H1 (cell line): ENCODE measurements at regions not wholly inside any gene's neighbourhood (a gene's known extent, or its start where the extent isn't known, plus 50 kb on each side); places are given as distances from the start of the nearest gene placed in this dataset.

Source experiments
- CTCF ChIA-PET: fragments of 300-600 bp; sonication (Branson Sonifier 250); formaldehyde crosslinking; loops from one replicate; lab custom pipeline; 2021; ENCODE audit not compliant: partially characterized antibody; lab: Charles Lee
- POLR2A ChIA-PET: fragments of 300-600 bp; sonication (Branson Sonifier 250); formaldehyde crosslinking; loops from one replicate; lab custom pipeline; 2021; ENCODE audit warnings: inconsistent platforms; ENCODE audit not compliant: partially characterized antibody; lab: Charles Lee
- DNase-seq, 2 experiments: peaks; one replicate each; pipeline versions ENCODE4 v3.0.0 to v3.0.0-alpha.2; 2010 to 2022; ENCODE audit warnings: low spot score in 2 of 2, low read depth in 1 of 2, mixed read lengths in 1 of 2
- FAIRE-seq: peaks from 2 replicates; lab custom pipeline; 2011; peaks lifted over from hg19 to GRCh38; lab: Jason Lieb, UNC
- H2AFZ ChIP-seq: 2 replicates; pipeline ENCODE4 v1.8.1; 2012; ENCODE audit warnings: low read length, inconsistent platforms
- H2AK5ac ChIP-seq: 2 replicates; pipeline ENCODE4 v1.6.1; 2013; ENCODE audit warnings: low read depth, low read length
- H2BK120ac ChIP-seq: replicated peaks from 2 replicates; pipeline ENCODE3; 2013; ENCODE audit warnings: low read depth, low read length, inconsistent platforms
- H2BK12ac ChIP-seq: 2 replicates; pipeline ENCODE4 v1.6.1; 2013; ENCODE audit warnings: low read depth, low read length
- H2BK15ac ChIP-seq: 2 replicates; pipeline ENCODE4 v1.6.1; 2013; ENCODE audit warnings: low read length
- H2BK20ac ChIP-seq: 2 replicates; pipeline ENCODE4 v1.6.1; 2013; ENCODE audit warnings: low read length
- H2BK5ac ChIP-seq: 2 replicates; pipeline ENCODE4 v1.6.1; 2013; ENCODE audit warnings: low read depth, low read length
- H3K14ac ChIP-seq: 2 replicates; pipeline ENCODE4 v1.6.1; 2013; ENCODE audit warnings: inconsistent platforms; ENCODE audit not compliant: insufficient read length
- H3K18ac ChIP-seq: 2 replicates; pipeline ENCODE4 v1.6.1; 2013; ENCODE audit warnings: low read length; ENCODE audit errors: extremely low read depth
- H3K23ac ChIP-seq: 2 replicates; pipeline ENCODE4 v1.6.1; 2013; ENCODE audit warnings: inconsistent platforms; ENCODE audit not compliant: insufficient read length
- H3K23me2 ChIP-seq: 2 replicates; pipeline ENCODE4 v1.6.1; 2013; ENCODE audit warnings: low read depth, low read length
- H3K27ac ChIP-seq: 2 replicates; pipeline ENCODE4 v1.6.1; 2011; ENCODE audit warnings: low read depth, low read length, inconsistent platforms
- H3K27me3 ChIP-seq, 4 experiments: replicated peaks in 1 of 4; 1 replicate in 1 of 4; 2 replicates in 3 of 4; pipeline versions ENCODE4 v1.6.1 to v1.8.1; 2011 to 2013; ENCODE audit warnings: low read length in 3 of 4, mild to moderate bottlenecking in 3 of 4, inconsistent platforms in 2 of 4, mixed read lengths in 2 of 4, moderate library complexity in 1 of 4; ENCODE audit not compliant: control insufficient read depth in 3 of 4, insufficient read depth in 3 of 4; ENCODE audit errors: extremely low read depth in 1 of 4
- H3K36me3 ChIP-seq, 4 experiments: 2 replicates each; pipeline versions ENCODE4 v1.6.1 to v1.8.1; 2011 to 2013; ENCODE audit warnings: mild to moderate bottlenecking in 4 of 4, low read length in 3 of 4, moderate library complexity in 2 of 4, control low read depth in 1 of 4, inconsistent platforms in 1 of 4; ENCODE audit not compliant: insufficient read depth in 4 of 4, control insufficient read depth in 2 of 4
- H3K4ac ChIP-seq: replicated peaks from 2 replicates; pipeline ENCODE3; 2013; ENCODE audit warnings: low read length, low read depth, mixed read lengths, inconsistent platforms; ENCODE audit not compliant: insufficient read length
- H3K4me1 ChIP-seq, 4 experiments: replicated peaks in 1 of 4; 1 replicate in 1 of 4; 2 replicates in 3 of 4; pipeline versions ENCODE4 v1.6.1 to v1.8.1; 2011 to 2013; ENCODE audit warnings: low read length in 3 of 4, inconsistent platforms in 2 of 4, mixed read lengths in 1 of 4; ENCODE audit not compliant: insufficient read depth in 4 of 4, control insufficient read depth in 3 of 4
- H3K4me2 ChIP-seq, 2 experiments: 2 replicates each; pipeline versions ENCODE4 v1.6.1 to v1.8.1; 2011 to 2013; ENCODE audit warnings: low read depth in 2 of 2, low read length in 2 of 2, control low read depth in 1 of 2, inconsistent platforms in 1 of 2, mild to moderate bottlenecking in 1 of 2; ENCODE audit not compliant: insufficient read depth in 1 of 2
- H3K4me3 ChIP-seq, 4 experiments: fragments of 200-600, 300-600 bp in 1 of 4; sonication (generic), shearing (Covaris generic), sonication (Bioruptor Twin) in 1 of 4; 2 replicates each; pipeline versions ENCODE4 v1.5.1 to v1.8.1; 2011 to 2016; ENCODE audit warnings: low read length in 4 of 4, low read depth in 3 of 4, control low read depth in 2 of 4, inconsistent platforms in 2 of 4, mild to moderate bottlenecking in 2 of 4, mixed read lengths in 1 of 4, moderate library complexity in 1 of 4; ENCODE audit not compliant: insufficient read depth in 2 of 4; ENCODE audit errors: extremely low read depth in 1 of 4
- H3K56ac ChIP-seq: replicated peaks from 2 replicates; pipeline ENCODE3; 2013; ENCODE audit warnings: low read depth, mild to moderate bottlenecking, mixed read lengths, low read length, inconsistent platforms; ENCODE audit not compliant: insufficient read length
- H3K79me1 ChIP-seq: 2 replicates; pipeline ENCODE4 v1.6.1; 2013; ENCODE audit warnings: low read depth, low read length, control low read depth
- H3K79me2 ChIP-seq, 2 experiments: 2 replicates each; pipeline versions ENCODE4 v1.6.1 to v1.8.1; 2012 to 2013; ENCODE audit warnings: low read length in 2 of 2, mild to moderate bottlenecking in 2 of 2, inconsistent platforms in 1 of 2; ENCODE audit not compliant: insufficient read depth in 2 of 2, control insufficient read depth in 1 of 2
- H3K9ac ChIP-seq, 4 experiments: replicated peaks in 1 of 4; 1 replicate in 1 of 4; 2 replicates in 3 of 4; pipeline versions ENCODE4 v1.6.1 to v1.8.1; 2011 to 2013; ENCODE audit warnings: low read depth in 3 of 4, low read length in 3 of 4, control low read depth in 2 of 4, mild to moderate bottlenecking in 2 of 4, moderate library complexity in 2 of 4, inconsistent platforms in 1 of 4; ENCODE audit errors: extremely low read depth in 1 of 4
- H3K9me3 ChIP-seq, 2 experiments: 2 replicates each; pipeline versions ENCODE4 v1.6.1 to v1.8.1; 2012 to 2013; ENCODE audit warnings: mild to moderate bottlenecking in 2 of 2, moderate library complexity in 2 of 2, control low read depth in 1 of 2, inconsistent platforms in 1 of 2, low read depth in 1 of 2, low read length in 1 of 2, mixed read lengths in 1 of 2; ENCODE audit not compliant: insufficient read depth in 2 of 2
- H4K20me1 ChIP-seq, 2 experiments: replicated peaks in 1 of 2; 2 replicates each; pipeline versions ENCODE3 to v1.8.1; 2011 to 2013; ENCODE audit warnings: inconsistent platforms in 2 of 2, low read length in 2 of 2, mild to moderate bottlenecking in 1 of 2; ENCODE audit not compliant: insufficient read depth in 2 of 2, control insufficient read depth in 1 of 2
- H4K5ac ChIP-seq: 2 replicates; pipeline ENCODE4 v1.6.1; 2013; ENCODE audit warnings: low read length, low read depth, mixed read lengths, inconsistent platforms; ENCODE audit not compliant: insufficient read length
- H4K8ac ChIP-seq: 2 replicates; pipeline ENCODE4 v1.8.0; 2013; ENCODE audit warnings: mild to moderate bottlenecking, moderate library complexity, low read length, inconsistent platforms; ENCODE audit not compliant: insufficient read depth; ENCODE audit errors: extremely low read depth
- H4K91ac ChIP-seq: replicated peaks from 2 replicates; pipeline ENCODE3; 2013; ENCODE audit warnings: low read length, mixed read lengths, inconsistent platforms; ENCODE audit not compliant: insufficient read length
- ATF2 ChIP-seq: IDR thresholded peaks from 2 replicates; pipeline ENCODE4 v1.6.1; 2012; ENCODE audit warnings: low read length, inconsistent platforms
- CBX5 ChIP-seq: fragments of 300-800, 300-1000 bp; sonication (generic); IDR thresholded peaks from 2 replicates; pipeline ENCODE4 v1.7.1; 2016; ENCODE audit warnings: antibody characterized with exemption, low read length, low read depth
- CBX8 ChIP-seq: fragments of 300-800, 300-1000 bp; sonication (generic); IDR thresholded peaks from 2 replicates; pipeline ENCODE4 v1.7.1; 2016; ENCODE audit warnings: low read depth, low read length, borderline replicate concordance
- CREB1 ChIP-seq: IDR thresholded peaks from 2 replicates; pipeline ENCODE4 v1.6.1; 2012; ENCODE audit warnings: inconsistent platforms
- EP300 ChIP-seq, 2 experiments: IDR thresholded peaks; 1 replicate in 1 of 2; 2 replicates in 1 of 2; pipeline ENCODE4 v1.6.1; 2011 to 2012; ENCODE audit warnings: low read depth in 2 of 2, low read length in 2 of 2, mild to moderate bottlenecking in 2 of 2, borderline replicate concordance in 1 of 2, inconsistent platforms in 1 of 2, moderate library complexity in 1 of 2
- HDAC6 ChIP-seq: IDR thresholded peaks from one replicate; pipeline ENCODE4 v1.7.1; 2012; ENCODE audit warnings: low read depth, mild to moderate bottlenecking, inconsistent platforms, low read length, moderate library complexity
- PHF8 ChIP-seq: fragments of 200-600 bp; sonication (generic); conservative IDR thresholded peaks from 2 replicates; pipeline ENCODE4 v1.7.1; 2012; ENCODE audit warnings: low read depth, mild to moderate bottlenecking, inconsistent platforms, low read length, moderate library complexity
- POLR2A ChIP-seq, 2 experiments: IDR thresholded peaks; 1 replicate in 1 of 2; 2 replicates in 1 of 2; pipeline ENCODE4 v1.6.1; 2011; ENCODE audit warnings: low read depth in 2 of 2, low read length in 2 of 2, mild to moderate bottlenecking in 2 of 2; ENCODE audit errors: control extremely low read depth in 1 of 2
- RXRA ChIP-seq: IDR thresholded peaks from 2 replicates; pipeline ENCODE4 v1.6.1; 2011; ENCODE audit warnings: low read depth, mild to moderate bottlenecking, low read length, moderate library complexity; ENCODE audit not compliant: insufficient read depth
- SIRT6 ChIP-seq: IDR thresholded peaks from one replicate; pipeline ENCODE4 v1.7.1; 2012; ENCODE audit warnings: low read length, inconsistent platforms
- SP4 ChIP-seq: IDR thresholded peaks from 2 replicates; pipeline ENCODE4 v1.6.1; 2012; ENCODE audit warnings: low read length, inconsistent platforms
- SRF ChIP-seq: IDR thresholded peaks from 2 replicates; pipeline ENCODE4 v1.6.1; 2011; ENCODE audit warnings: mild to moderate bottlenecking, low read depth, low read length, moderate library complexity
- TBP ChIP-seq: IDR thresholded peaks from 2 replicates; pipeline ENCODE4 v1.6.1; 2011; ENCODE audit warnings: low read depth, low read length, improper control_type of control experiment
- ZNF274 ChIP-seq: IDR thresholded peaks from 2 replicates; pipeline ENCODE4 v1.7.0; 2012; ENCODE audit warnings: low read length, borderline replicate concordance; ENCODE audit errors: extremely low read depth
- WGBS, 2 experiments: shearing (Covaris generic) in 1 of 2; methylation state at CpG; one replicate each; pipeline versions ENCODE4 v1.1.6 to v1.1.7; 2013 to 2015; ENCODE audit warnings: low lambda C conversion rate in 2 of 2, mixed read lengths in 2 of 2, inconsistent platforms in 1 of 2, low coverage in 1 of 2, missing lambda C conversion rate in 1 of 2; ENCODE audit not compliant: insufficient replicate concordance in 2 of 2, insufficient coverage in 1 of 2, insufficient read length in 1 of 2; ENCODE audit errors: extremely low coverage in 1 of 2, missing lambda C conversion rate in 1 of 2; 5-methylcytosine and 5-hydroxymethylcytosine counted together

DNA sequence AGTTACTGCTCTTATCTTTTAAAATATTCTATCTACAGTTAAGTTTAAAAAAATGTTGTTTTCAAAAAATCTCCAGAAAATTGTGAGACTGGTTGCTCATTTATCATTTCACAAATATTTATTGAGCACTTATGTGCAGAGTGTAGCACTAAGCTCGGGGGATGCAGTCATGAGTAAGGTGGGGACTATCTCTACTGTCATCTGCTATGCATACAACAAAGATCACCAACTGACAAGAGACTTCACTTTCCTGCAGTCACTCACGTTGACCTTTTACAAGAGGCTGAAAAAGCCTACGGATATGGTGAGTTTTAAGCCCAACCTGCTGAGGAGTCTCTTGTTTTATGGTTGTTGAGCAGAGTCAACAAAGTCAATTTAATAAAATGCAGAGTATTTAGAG, 392.5 kb downstream of the KLF12 start:
- Histone ChIP-seq H3K4me1 (peaks cover 0 to 2% (median 0%) of the 10 kb centered on the region in 4 experiments; a peak in 1 of 7 replicates), H4K8ac (no peak overlapping the region), H2BK12ac (no peak overlapping the region), H3K23me2 (no peaks in the 10 kb centered on the region), H4K20me1 (no peaks in the 10 kb centered on the region), H4K5ac (no peak overlapping the region), H2BK20ac (no peak overlapping the region), H3K18ac (no peak overlapping the region), H3K9ac (no peak overlapping the region), H2BK5ac (no peak overlapping the region), H2BK120ac (no peak overlapping the region), H3K56ac (no peak overlapping the region), H3K4ac (no peak overlapping the region), H3K79me1 (no peaks in the 10 kb centered on the region), H3K4me3 (no peak overlapping the region), H3K27me3 (no peaks in the 10 kb centered on the region), H3K23ac (no peak overlapping the region), H3K9me3 (no peaks in the 10 kb centered on the region), H3K79me2 (no peaks in the 10 kb centered on the region), H3K4me2 (no peak overlapping the region; a peak in 1 of 4 replicates), H2AK5ac (no peak overlapping the region), H4K91ac (no peak overlapping the region), H2BK15ac (no peak overlapping the region), H2AFZ (no peak overlapping the region), H3K27ac (no peak overlapping the region), H3K14ac (no peak overlapping the region), H3K36me3 (no peaks in the 10 kb centered on the region)
- DNase-seq (no peak), FAIRE-seq (no peak)
- 81% methylated on average over 3 of the region's 3 CpGs; no CpG with 5 or more reads in 1 of the 2 experiments for WGBS, 2 experiments
- CTCF ChIA-PET: interaction anchor here (1.3 to 1.6 kb wide), 2 partner anchors 9 to 19 kb away, joined by 4 read pairs; no protein-coding TSS in a partner anchor
- POLR2A ChIA-PET: interaction anchor here (0.6 to 1.0 kb wide), 2 partner anchors 9 to 667 kb away, joined by 3 to 4 read pairs; no protein-coding TSS in a partner anchor
- TF ChIP-seq HDAC6: no peak
- no peak for TF ChIP-seq TBP
- TF ChIP-seq SRF: no peak
- no peak for TF ChIP-seq POLR2A (IDR thresholded peaks at IDR 0.05; ENCODE audit: control extremely low read depth in 1 of 2, low read depth in 2 of 2, low read length in 2 of 2)
- no peak for TF ChIP-seq ZNF274
- TF ChIP-seq PHF8: no peak
- TF ChIP-seq ATF2: no peak
- TF ChIP-seq SIRT6: no peak
- no peak for TF ChIP-seq CREB1
- TF ChIP-seq RXRA: no peak
- TF ChIP-seq CBX5: no peak
- no peak for TF ChIP-seq CBX8
- no peak for TF ChIP-seq SP4
- TF ChIP-seq EP300 (IDR thresholded peaks at IDR 0.05; ENCODE audit: borderline replicate concordance in 1 of 2, low read depth in 2 of 2, low read length in 2 of 2): no peak
